DMS79 (cell line): ENCODE measurements at regions not wholly inside any gene's neighbourhood (a gene's known extent, or its start where the extent isn't known, plus 50 kb on each side); places are given as distances from the start of the nearest gene placed in this dataset.
"Not testable (repeated sequence)": the region's sequence is repeated elsewhere in the genome, so short reads cannot be mapped to it uniquely, and the experiment has no call there.

Experiments used
- DNase-seq: peaks from one replicate; lab custom pipeline; 2025; lab: John Stamatoyannopoulos, UW

GRCh38 chr1:90291431-90292216 lies 296.7 kb downstream of the ZNF326 start:
- no peak for DNase-seq

GRCh38 chr1:90282811-90283210 lies 287.9 kb downstream of the ZNF326 start:
- DNase-seq: no peak

GRCh38 chr1:90281886-90282285 lies 287.0 kb downstream of the ZNF326 start:
- not testable (repeated sequence) for DNase-seq

DNA sequence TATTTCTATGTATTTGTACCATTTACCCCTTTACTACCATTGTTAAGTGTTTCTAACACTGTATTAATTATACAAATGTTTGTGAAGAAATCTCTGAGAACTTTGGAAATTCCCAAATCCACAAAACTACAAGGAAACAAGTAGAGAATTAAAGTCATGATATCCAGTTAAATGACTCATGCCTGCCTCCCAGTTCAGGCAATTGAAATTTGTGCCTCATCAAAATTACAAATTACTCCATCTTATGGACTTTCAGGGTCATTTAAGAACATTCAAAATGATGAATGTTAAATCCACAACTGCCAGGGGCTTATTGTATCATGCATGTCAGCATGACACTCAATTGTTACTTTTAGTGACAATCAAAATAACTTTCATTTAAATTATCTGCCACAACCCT lies 282.4 kb downstream of the ZNF326 start:
- no peak for DNase-seq

- no peak for DNase-seq
These were observed 279.5 kb downstream of the ZNF326 start for GRCh38 chr1:90274376-90274775.

DNA sequence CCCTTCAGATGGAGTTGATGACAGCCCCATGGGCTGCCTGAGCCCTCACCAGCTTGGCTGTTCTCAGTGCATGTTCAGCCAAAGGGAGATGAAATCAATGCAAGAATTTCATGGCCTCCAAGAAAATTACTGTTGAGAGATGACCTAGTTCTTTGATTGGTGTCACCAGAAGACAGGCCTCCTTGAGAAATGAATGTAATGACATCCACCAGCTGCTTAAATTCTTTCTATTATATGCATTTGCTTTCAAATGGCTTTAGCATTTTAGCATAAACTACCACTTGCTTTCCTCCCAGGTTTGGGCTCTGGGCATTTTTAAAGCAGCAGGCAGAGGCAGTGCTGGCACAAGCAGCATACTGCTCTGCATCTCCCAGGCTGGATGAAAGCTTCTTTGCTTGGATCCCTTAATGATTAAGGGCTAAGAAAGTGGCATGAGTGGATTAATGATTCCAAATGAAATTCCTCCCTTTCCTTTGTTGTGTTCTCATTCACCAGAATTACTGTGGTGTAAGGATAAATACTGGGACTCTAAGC lies 278.4 kb downstream of the ZNF326 start:
- DNase-seq: no peak

GRCh38 chr1:90262791-90263190 lies 267.9 kb downstream of the ZNF326 start:
- DNase-seq: no peak

DNA sequence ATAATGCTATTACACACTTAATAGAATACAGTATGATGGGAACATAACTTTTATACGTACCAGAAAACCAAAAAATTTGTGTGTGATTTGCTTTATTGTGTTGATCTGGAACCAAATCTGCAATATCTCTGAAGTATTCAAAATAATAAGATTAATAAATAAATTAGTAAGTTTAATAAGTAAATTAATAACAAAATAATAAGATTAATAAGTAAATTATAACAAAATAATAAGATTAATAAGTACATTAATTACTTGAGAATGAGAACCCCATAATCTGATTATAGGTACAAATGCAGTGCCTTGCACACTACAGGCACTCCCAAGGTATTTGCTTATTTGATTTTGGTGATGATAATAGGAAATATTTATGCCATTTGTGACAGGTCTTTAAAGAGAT lies 267.4 kb downstream of the ZNF326 start:
- DNase-seq: no peak

DNA sequence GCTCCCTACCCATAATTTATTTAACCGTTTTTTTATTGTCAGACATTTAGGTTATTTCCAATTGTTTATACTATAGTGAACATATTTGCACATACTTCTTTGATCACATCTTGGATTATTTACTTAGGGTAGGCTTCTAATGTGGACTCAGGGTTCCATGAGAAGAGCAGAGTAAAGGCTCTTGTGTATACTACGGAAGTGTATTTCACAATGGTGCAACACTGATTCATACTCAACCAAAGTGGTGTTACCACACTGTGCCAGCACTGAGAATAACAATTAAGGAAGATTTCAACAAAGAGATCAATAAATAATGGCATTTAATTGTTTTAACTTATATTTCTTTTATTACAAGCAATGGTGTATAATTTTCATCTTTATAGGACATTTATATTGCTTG lies 251.2 kb downstream of the ZNF326 start:
- no peak for DNase-seq

GRCh38 chr1:90236493-90236892 lies 241.6 kb downstream of the ZNF326 start:
- DNase-seq: no peak

DNA sequence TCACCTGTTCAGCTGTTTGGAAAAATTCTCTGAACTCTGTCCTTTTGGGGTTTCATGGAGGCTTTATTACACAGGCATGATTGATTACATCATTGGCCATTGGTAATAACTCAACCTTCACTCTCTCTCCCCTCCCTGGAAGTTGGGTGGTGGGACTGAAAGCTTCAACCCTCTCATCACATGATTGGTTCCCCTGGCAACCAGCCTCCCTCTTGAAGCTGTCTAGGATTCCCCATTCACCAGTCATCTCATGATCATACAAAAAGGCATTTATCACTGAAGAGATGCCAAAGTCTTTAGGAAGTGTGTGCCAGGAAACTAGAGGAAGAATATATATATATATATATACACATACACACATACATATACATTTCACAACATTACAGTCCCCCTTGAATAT lies 228.5 kb downstream of the ZNF326 start:
- DNase-seq: no peak

- no peak for DNase-seq
These were observed 226.2 kb downstream of the ZNF326 start for GRCh38 chr1:90220941-90221693.

DNA sequence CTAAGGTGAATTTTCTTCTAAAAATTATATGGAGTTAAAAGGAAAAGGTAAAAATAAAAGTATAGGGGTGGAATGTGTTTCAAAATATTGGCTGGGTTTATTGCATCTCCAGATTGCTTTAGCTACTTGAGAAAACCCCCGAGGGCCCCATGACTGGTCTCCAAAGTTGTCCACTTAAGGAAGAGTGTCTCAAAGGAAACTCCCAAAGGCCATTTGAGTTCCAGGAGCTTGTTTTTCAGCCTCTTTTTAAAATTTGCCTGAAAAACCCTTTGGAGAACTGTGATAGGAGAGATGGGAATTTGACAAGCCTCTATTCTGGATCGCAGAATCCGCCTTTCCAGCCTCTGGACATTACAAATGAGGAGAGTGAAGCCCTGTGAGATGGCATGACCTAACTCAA lies 225.6 kb downstream of the ZNF326 start:
- no peak for DNase-seq

DNA sequence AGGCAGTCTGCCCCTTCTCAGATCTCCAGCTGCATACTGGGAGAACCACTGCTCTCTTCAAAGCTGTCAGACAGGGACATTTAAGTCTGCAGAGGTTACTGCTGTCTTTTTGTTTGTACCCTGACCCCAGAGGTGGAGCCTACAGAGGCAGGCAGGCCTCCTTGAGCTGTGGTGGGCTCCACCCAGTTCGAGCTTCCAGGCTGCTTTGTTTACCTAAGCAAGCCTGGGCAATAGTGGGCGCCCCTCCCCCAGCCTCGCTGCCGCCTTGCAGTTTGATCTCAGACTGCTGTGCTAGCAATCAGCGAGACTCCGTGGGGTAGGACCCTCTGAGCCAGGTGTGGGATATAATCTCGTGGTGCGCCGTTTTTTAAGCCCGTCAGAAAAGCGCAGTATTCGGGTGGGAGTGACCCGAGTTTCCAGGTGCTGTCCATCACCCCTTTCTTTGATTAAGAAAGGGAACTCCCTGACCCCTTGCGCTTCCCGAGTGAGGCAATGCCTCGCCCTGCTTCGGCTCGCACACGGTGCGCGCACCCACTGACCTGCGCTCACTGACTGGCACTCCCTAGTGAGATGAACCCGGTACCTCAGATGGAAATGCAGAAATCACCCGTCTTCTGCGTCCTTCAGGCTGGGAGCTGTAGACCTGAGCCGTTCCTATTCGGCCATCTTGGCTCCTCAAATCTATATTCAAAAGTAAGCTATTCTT lies 224.4 kb downstream of the ZNF326 start:
- DNase-seq: not testable (repeated sequence)

- no peak for DNase-seq
These were observed 216.0 kb downstream of the ZNF326 start for GRCh38 chr1:90210633-90211491.

- DNase-seq: no peak
These were observed 214.0 kb downstream of the ZNF326 start for GRCh38 chr1:90208949-90209348.

DNA sequence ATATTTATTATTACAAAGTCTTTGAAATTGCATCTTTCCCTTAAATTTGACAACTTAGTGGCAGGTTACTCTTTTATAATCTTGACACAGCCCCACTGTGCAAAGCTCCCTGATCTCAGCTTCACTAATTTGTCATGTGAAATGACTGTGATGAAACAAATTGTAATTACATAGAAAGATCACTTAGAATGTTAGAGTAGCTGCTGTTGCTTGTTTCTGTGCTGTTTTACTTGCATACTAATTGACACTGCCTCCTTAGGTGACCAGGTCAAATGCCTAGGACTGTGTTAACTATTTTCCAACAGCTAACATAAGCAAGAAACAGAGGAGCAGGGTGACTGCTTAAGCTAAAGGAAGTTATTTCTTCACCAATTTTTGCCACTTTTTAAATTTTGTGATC lies 211.3 kb downstream of the ZNF326 start:
- DNase-seq: no peak

DNA sequence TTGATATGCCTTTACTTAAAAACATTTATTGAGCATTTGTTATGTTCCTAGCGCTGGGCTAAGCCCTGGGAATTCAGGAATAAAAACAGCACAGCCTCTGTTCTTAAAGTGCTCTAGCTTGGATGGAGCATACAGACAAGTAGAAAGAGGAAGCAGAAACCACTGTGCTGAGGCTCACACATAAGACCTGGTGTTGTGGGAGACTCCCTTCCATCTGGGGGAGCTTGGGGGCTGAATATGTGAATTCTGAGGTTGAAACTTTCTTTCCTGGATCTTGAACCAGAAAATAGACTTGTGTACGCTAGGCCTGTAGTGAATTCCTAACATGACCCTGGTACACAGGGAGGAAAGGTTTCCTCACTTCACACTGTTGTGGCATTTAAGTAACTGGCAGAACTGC lies 209.9 kb downstream of the ZNF326 start:
- no peak for DNase-seq

- DNase-seq: no peak
These were observed 209.2 kb downstream of the ZNF326 start for GRCh38 chr1:90204023-90204590.

- DNase-seq: no peak
These were observed 206.8 kb downstream of the ZNF326 start for GRCh38 chr1:90201467-90202358.
